ENCODE measurements at regions not wholly inside any gene's neighbourhood (a gene's known extent, or its start where the extent isn't known, plus 50 kb on each side); places are given as distances from the start of the nearest gene placed in this dataset.

GRCh38 chrX:39819921-39820849, 277.6 kb downstream of the BCOR start:
- no peak for DNase-seq

GRCh38 chrX:39820938-39821708, 276.6 kb downstream of the BCOR start:
- no peak for DNase-seq

GRCh38 chrX:39821709-39822095, 276.1 kb downstream of the BCOR start:
- DNase-seq: no peak

- DNase-seq: no peak
These were observed 275.5 kb downstream of the BCOR start for GRCh38 chrX:39822133-39822748.

GRCh38 chrX:39823424-39823823, 274.3 kb downstream of the BCOR start:
- DNase-seq: no peak

- DNase-seq: no peak
These were observed 273.9 kb downstream of the BCOR start for GRCh38 chrX:39823854-39824253.

GRCh38 chrX:39826813-39827543, 270.8 kb downstream of the BCOR start:
- no peak for DNase-seq

GRCh38 chrX:39827951-39828350, 269.8 kb downstream of the BCOR start:
- no peak for DNase-seq

- no peak for DNase-seq
These were observed 268.8 kb downstream of the BCOR start for GRCh38 chrX:39828971-39829370.

- DNase-seq: no peak
These were observed 267.8 kb downstream of the BCOR start for GRCh38 chrX:39829965-39830364.

GRCh38 chrX:39830414-39830813, 267.3 kb downstream of the BCOR start:
- no peak for DNase-seq

GRCh38 chrX:39832211-39832610, 265.5 kb downstream of the BCOR start:
- no peak for DNase-seq

GRCh38 chrX:39834600-39834999, 263.2 kb downstream of the BCOR start:
- DNase-seq: no peak

- no peak for DNase-seq
These were observed 262.5 kb downstream of the BCOR start for GRCh38 chrX:39835241-39835640.

- no peak for DNase-seq
These were observed 262.0 kb downstream of the BCOR start for GRCh38 chrX:39835776-39836175.

- no peak for DNase-seq
These were observed 260.8 kb downstream of the BCOR start for GRCh38 chrX:39836802-39837420.

GRCh38 chrX:39837688-39838087, 260.1 kb downstream of the BCOR start:
- no peak for DNase-seq

GRCh38 chrX:39839371-39839770, 258.4 kb downstream of the BCOR start:
- no peak for DNase-seq

GRCh38 chrX:39840133-39840532, 257.6 kb downstream of the BCOR start:
- DNase-seq: no peak

- DNase-seq: no peak
These were observed 257.1 kb downstream of the BCOR start for GRCh38 chrX:39840581-39841093.

- DNase-seq: no peak
These were observed 256.2 kb downstream of the BCOR start for GRCh38 chrX:39841604-39842003.

GRCh38 chrX:39842281-39842973, 255.3 kb downstream of the BCOR start:
- DNase-seq: no peak

All from inflammatory macrophage treated with lipopolysaccharide for 4 hours (primary cell).